ENCODE measurements at regions not wholly inside any gene's neighbourhood (a gene's known extent, or its start where the extent isn't known, plus 50 kb on each side); places are given as distances from the start of the nearest gene placed in this dataset.
A peak's percentile ranks its signal among the peaks of the same experiment; 100 is the strongest.

- FAIRE-seq: no peak
Measured at GRCh38 chr1:239686386-239686785, 300.0 kb downstream of the CHRM3 start.

GRCh38 chr1:239696317-239696716 is 309.9 kb downstream of the CHRM3 start:
- FAIRE-seq: no peak

- FAIRE-seq: no peak
Measured at GRCh38 chr1:239700667-239701066, 314.3 kb downstream of the CHRM3 start.

- FAIRE-seq: no peak
Measured at GRCh38 chr1:239703075-239703474, 316.7 kb downstream of the CHRM3 start.

- no peak for FAIRE-seq
Measured at GRCh38 chr1:239706245-239706892, 320.0 kb downstream of the CHRM3 start.

GRCh38 chr1:239707615-239708014 is 321.2 kb downstream of the CHRM3 start:
- FAIRE-seq: no peak

- FAIRE-seq: no peak
Measured at GRCh38 chr1:239708622-239709021, 322.3 kb downstream of the CHRM3 start.

- no peak for FAIRE-seq
Measured at GRCh38 chr1:239711768-239712167, 325.4 kb downstream of the CHRM3 start.

GRCh38 chr1:239717097-239717917 is 330.9 kb downstream of the CHRM3 start:
- FAIRE-seq: no peak

- FAIRE-seq: no peak
Measured at GRCh38 chr1:239717918-239718184, 331.5 kb downstream of the CHRM3 start.

- FAIRE-seq: no peak
Measured at GRCh38 chr1:239718571-239718970, 332.2 kb downstream of the CHRM3 start.

GRCh38 chr1:239718997-239719628 is 332.7 kb downstream of the CHRM3 start:
- no peak for FAIRE-seq

- FAIRE-seq: no peak
Measured at GRCh38 chr1:239719642-239720258, 333.4 kb downstream of the CHRM3 start.

GRCh38 chr1:239722035-239722434 is 335.7 kb downstream of the CHRM3 start:
- no peak for FAIRE-seq

- no peak for FAIRE-seq
Measured at GRCh38 chr1:239723776-239724367, 337.5 kb downstream of the CHRM3 start.

GRCh38 chr1:239725371-239725770 is 339.0 kb downstream of the CHRM3 start:
- FAIRE-seq: no peak

GRCh38 chr1:239725933-239726332 is 339.6 kb downstream of the CHRM3 start:
- FAIRE-seq: no peak

- no peak for FAIRE-seq
Measured at GRCh38 chr1:239730378-239730777, 344.0 kb downstream of the CHRM3 start.

GRCh38 chr1:239731082-239731748 is 344.8 kb downstream of the CHRM3 start:
- no peak for FAIRE-seq

GRCh38 chr1:239732770-239733169 is 346.4 kb downstream of the CHRM3 start:
- FAIRE-seq: peak; percentile 78

GRCh38 chr1:239733995-239734394 is 347.6 kb downstream of the CHRM3 start:
- FAIRE-seq: no peak

GRCh38 chr1:239735111-239735510 is 348.7 kb downstream of the CHRM3 start:
- FAIRE-seq: no peak

GRCh38 chr1:239736479-239736878 is 350.1 kb downstream of the CHRM3 start:
- no peak for FAIRE-seq
